ENCODE measurements at regions not wholly inside any gene's neighbourhood (a gene's known extent, or its start where the extent isn't known, plus 50 kb on each side); places are given as distances from the start of the nearest gene placed in this dataset.

DNA sequence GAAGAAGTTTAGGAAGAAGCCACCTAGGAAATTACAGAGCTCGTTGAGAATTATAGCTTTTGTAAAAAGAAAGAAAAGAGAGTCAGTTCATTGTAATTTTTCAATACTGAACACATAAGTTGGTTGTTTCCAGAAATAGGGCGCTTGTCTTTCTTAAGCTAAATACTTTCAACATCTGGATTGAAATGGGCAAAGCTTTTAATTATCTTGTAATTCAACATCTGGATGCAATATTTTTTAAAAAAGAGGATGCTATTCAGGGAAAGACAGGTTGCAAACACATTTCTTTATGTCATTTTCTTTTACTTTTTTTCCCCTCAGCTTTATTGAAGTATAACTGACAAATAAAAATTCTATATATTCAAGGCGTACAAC lies 100.7 kb upstream of the TRPC7 start:
- TF ChIP-seq, protein P1, sequence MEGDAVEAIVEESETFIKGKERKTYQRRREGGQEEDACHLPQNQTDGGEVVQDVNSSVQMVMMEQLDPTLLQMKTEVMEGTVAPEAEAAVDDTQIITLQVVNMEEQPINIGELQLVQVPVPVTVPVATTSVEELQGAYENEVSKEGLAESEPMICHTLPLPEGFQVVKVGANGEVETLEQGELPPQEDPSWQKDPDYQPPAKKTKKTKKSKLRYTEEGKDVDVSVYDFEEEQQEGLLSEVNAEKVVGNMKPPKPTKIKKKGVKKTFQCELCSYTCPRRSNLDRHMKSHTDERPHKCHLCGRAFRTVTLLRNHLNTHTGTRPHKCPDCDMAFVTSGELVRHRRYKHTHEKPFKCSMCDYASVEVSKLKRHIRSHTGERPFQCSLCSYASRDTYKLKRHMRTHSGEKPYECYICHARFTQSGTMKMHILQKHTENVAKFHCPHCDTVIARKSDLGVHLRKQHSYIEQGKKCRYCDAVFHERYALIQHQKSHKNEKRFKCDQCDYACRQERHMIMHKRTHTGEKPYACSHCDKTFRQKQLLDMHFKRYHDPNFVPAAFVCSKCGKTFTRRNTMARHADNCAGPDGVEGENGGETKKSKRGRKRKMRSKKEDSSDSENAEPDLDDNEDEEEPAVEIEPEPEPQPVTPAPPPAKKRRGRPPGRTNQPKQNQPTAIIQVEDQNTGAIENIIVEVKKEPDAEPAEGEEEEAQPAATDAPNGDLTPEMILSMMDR (IDR thresholded peaks at IDR 0.05): no peak
- no peak for TF ChIP-seq EZH2phosphoT487 (IDR thresholded peaks at IDR 0.05; ENCODE audit: borderline replicate concordance, low read depth)

All from SK-N-SH (cell line).